ENCODE measurements at regions not wholly inside any gene's neighbourhood (a gene's known extent, or its start where the extent isn't known, plus 50 kb on each side); places are given as distances from the start of the nearest gene placed in this dataset.

DNA sequence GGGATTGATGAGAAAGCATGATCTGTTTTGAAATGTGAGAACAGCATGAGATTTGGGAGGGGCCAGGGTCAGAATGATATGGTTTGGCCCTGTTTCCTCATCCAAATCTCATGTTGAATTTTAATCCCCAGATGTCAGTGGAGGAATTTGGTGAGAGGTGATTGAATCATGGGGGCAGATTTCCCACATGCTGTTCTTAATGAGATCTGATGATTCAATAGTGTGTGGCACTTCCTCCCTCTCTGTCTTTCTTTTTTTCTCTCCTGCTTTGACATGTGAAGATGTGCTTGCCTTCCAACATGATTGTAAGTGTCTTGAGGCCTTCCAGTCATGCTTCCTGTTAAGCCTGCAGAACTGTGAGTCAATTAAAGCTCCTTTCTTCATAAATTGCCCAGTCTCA is 1060.3 kb upstream of the CITED2 start:
- H3K4me3 Mint-ChIP-seq, result no peak overlapping the region
- no peak overlapping the region for H3K27ac Mint-ChIP-seq (ENCODE audit: unreplicated experiment)
- H3K36me3 Mint-ChIP-seq (ENCODE audit: low read depth), result peaks cover 33% of the 10 kb centered on the region
- DNase-seq (ENCODE audit: low read depth, low spot score), result no peak
- H3K4me1 Mint-ChIP-seq, result peaks cover 26% of the 10 kb centered on the region
- H3K27me3 Mint-ChIP-seq (ENCODE audit: low read depth), result no peaks in the 10 kb centered on the region
- H3K9me3 Mint-ChIP-seq, result peaks cover 22% of the 10 kb centered on the region
- TF ChIP-seq, protein P1, sequence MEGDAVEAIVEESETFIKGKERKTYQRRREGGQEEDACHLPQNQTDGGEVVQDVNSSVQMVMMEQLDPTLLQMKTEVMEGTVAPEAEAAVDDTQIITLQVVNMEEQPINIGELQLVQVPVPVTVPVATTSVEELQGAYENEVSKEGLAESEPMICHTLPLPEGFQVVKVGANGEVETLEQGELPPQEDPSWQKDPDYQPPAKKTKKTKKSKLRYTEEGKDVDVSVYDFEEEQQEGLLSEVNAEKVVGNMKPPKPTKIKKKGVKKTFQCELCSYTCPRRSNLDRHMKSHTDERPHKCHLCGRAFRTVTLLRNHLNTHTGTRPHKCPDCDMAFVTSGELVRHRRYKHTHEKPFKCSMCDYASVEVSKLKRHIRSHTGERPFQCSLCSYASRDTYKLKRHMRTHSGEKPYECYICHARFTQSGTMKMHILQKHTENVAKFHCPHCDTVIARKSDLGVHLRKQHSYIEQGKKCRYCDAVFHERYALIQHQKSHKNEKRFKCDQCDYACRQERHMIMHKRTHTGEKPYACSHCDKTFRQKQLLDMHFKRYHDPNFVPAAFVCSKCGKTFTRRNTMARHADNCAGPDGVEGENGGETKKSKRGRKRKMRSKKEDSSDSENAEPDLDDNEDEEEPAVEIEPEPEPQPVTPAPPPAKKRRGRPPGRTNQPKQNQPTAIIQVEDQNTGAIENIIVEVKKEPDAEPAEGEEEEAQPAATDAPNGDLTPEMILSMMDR (conservative IDR thresholded peaks at IDR 0.05), result no peak

DNA sequence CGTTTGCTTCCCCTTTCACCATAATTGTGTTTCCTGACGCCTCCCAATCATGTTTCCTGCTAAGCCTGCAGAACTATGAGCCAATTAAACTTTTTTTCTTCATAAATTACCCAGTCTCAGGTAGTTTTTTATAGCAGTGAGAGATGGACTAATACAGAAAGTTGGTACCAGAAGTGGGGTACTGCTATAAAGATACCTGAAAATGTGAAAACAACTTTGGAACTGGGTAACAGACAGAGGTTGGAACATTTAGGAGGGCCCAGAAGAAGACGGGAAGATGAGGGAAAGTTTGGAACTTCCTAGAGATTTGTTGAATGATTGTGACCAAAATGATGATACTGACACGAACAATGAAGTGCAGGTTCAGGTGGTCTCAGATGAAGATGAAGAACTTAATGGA is 1058.6 kb upstream of the CITED2 start:
- Mint-ChIP-seq H3K36me3 (ENCODE audit: low read depth) (peaks cover 35% of the 10 kb centered on the region), H3K9me3 (peaks cover 22% of the 10 kb centered on the region), H3K27me3 (ENCODE audit: low read depth) (no peaks in the 10 kb centered on the region), H3K4me3 (no peak overlapping the region), H3K27ac (ENCODE audit: unreplicated experiment) (no peak overlapping the region), H3K4me1 (peaks cover 20% of the 10 kb centered on the region)
- no peak for DNase-seq (ENCODE audit: low read depth, low spot score)
- TF ChIP-seq, protein P1 (conservative IDR thresholded peaks at IDR 0.05), result no peak

DNA sequence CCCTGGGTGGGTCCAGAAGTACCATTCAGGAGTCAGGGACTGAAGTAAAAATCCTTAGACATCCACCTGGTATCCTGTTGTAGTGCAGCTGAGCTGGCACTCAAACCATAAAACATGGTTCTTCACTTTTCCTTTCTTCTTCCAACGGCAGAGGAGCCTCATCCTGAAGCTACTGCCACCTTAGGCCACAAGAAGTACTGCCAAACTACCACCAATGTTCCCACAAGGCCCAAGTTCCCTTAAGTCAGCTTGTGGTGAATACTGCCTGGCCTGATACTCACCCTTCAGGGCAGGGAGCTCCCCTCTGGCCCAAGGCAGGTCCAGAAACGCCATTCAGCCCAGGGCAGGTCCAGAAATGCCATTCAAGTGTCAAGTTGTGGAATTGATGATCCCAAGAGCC is 1053.4 kb upstream of the CITED2 start:
- TF ChIP-seq, protein P1 (conservative IDR thresholded peaks at IDR 0.05), result no peak
- H3K9me3 Mint-ChIP-seq, result peaks cover 25% of the 10 kb centered on the region
- no peak overlapping the region for H3K4me3 Mint-ChIP-seq
- DNase-seq (ENCODE audit: low read depth, low spot score), result no peak
- no peaks in the 10 kb centered on the region for H3K4me1 Mint-ChIP-seq
- H3K27ac Mint-ChIP-seq (ENCODE audit: unreplicated experiment), result no peak overlapping the region
- H3K27me3 Mint-ChIP-seq (ENCODE audit: low read depth), result no peaks in the 10 kb centered on the region
- H3K36me3 Mint-ChIP-seq (ENCODE audit: low read depth), result peaks cover 7% of the 10 kb centered on the region

DNA sequence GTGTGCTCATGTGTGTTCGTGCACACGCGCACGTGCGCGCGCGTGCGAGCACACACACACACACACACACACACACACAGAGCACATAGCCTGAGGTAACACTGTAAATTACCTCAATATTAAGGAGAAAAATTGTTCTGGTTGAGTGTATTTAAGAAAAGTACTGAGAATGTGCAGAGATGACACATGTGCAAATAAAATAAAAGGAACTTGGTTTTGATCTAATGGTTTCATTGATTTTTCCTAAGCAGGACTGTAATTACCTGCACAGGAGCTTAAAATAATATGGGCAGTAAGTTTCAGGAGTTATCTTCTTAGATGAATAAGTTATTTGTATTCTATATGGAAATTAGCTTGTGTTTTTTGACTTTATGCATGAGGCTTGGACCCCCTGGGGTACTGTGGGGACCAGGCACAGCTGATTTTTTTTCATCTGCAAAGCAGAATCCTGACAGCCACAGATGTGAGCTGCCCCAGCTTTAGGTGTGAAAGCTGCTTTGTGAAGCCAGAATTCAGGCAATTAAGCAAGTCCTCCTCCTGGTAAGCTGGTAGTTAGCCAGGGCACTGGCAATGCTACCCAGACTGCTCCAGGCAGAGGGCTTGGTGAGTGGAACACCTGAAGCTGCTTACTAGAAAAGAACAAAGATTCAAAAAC is 1040.6 kb upstream of the CITED2 start:
- Mint-ChIP-seq H3K4me3 (no peak overlapping the region), H3K36me3 (ENCODE audit: low read depth) (peaks cover 2% of the 10 kb centered on the region), H3K27ac (ENCODE audit: unreplicated experiment) (no peak overlapping the region), H3K4me1 (no peaks in the 10 kb centered on the region), H3K27me3 (ENCODE audit: low read depth) (no peaks in the 10 kb centered on the region), H3K9me3 (peaks cover 10% of the 10 kb centered on the region)
- DNase-seq (ENCODE audit: low read depth, low spot score), result no peak
- TF ChIP-seq, protein P1 (conservative IDR thresholded peaks at IDR 0.05), result no peak

DNA sequence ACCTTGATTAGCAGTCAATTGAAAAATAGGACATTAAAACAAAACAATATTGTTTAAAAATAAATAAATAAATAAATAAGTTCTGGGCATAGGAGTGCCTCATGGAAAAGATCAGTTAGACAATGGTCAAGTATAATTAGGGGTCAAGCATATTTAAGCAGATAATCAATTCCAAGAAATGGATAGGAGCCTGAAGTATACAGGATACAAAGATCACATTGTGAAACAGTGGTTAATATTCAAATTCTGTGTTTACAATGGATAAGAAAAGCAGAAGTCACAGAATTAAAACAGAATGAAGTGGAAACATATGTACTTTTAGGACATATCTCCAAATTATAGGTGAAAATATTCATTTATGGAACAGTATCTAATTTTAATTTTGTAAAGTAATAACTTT is 1028.6 kb upstream of the CITED2 start:
- DNase-seq (ENCODE audit: low read depth, low spot score), result no peak
- Mint-ChIP-seq H3K4me3 (no peak overlapping the region), H3K9me3 (peaks cover 13% of the 10 kb centered on the region), H3K36me3 (ENCODE audit: low read depth) (peaks cover 6% of the 10 kb centered on the region), H3K27ac (ENCODE audit: unreplicated experiment) (no peak overlapping the region), H3K27me3 (ENCODE audit: low read depth) (no peaks in the 10 kb centered on the region), H3K4me1 (no peaks in the 10 kb centered on the region)
- TF ChIP-seq, protein P1 (conservative IDR thresholded peaks at IDR 0.05), result no peak

Measured in neural crest cell (in vitro differentiated cells).